Endothelial cell of umbilical vein (primary cell): ENCODE measurements at regions not wholly inside any gene's neighbourhood (a gene's known extent, or its start where the extent isn't known, plus 50 kb on each side); places are given as distances from the start of the nearest gene placed in this dataset.

Experiments
- BruUV-seq: library from RNA; stranded (reverse); fragments of 400-500 nt; replicated peaks from 2 replicates; lab custom pipeline; 2021; lab: Mats Ljungman, UMichigan
- CTCF ChIA-PET: fragments of 300-600, 350-600 bp; sonication (Branson Sonifier 250); formaldehyde crosslinking; loops from one replicate; lab custom pipeline; 2021; ENCODE audit warnings: antibody characterized with exemption, inconsistent platforms; lab: Charles Lee
- POLR2A ChIA-PET: fragments of 300-600, 350-600 bp; sonication (Branson Sonifier 250); formaldehyde crosslinking; loops from one replicate; lab custom pipeline; 2021; ENCODE audit warnings: antibody characterized with exemption, inconsistent platforms; lab: Charles Lee
- DNase-seq: peaks from one replicate; pipeline ENCODE4 v3.0.0-alpha.2; 2011; ENCODE audit warnings: low read depth, low spot score
- FAIRE-seq: peaks from 2 replicates; lab custom pipeline; 2011; peaks lifted over from hg19 to GRCh38; lab: Jason Lieb, UNC
- H2AFZ ChIP-seq: 2 replicates; pipeline ENCODE4 v1.6.0; 2012; ENCODE audit warnings: low read depth, low read length, control low read depth, inconsistent platforms
- H3K27ac ChIP-seq: 2 replicates; pipeline ENCODE4 v1.5.1; 2011; ENCODE audit warnings: low read depth, mild to moderate bottlenecking, control low read depth, low read length, moderate library complexity; ENCODE audit not compliant: insufficient read depth
- H3K27me3 ChIP-seq, 2 experiments: 2 replicates each; pipeline versions ENCODE4 v1.6.0 to v1.6.1; 2011; ENCODE audit warnings: low read length in 2 of 2, mixed read lengths in 1 of 2; ENCODE audit not compliant: control insufficient read depth in 2 of 2, insufficient read depth in 2 of 2
- H3K36me3 ChIP-seq, 2 experiments: 2 replicates in 1 of 2; 3 replicates in 1 of 2; pipeline ENCODE4 v1.5.1; 2011; ENCODE audit warnings: low read length in 2 of 2, mild to moderate bottlenecking in 1 of 2, moderate library complexity in 1 of 2; ENCODE audit not compliant: control insufficient read depth in 2 of 2, insufficient read depth in 2 of 2; ENCODE audit errors: extremely low read depth in 1 of 2
- H3K4me1 ChIP-seq: 3 replicates; pipeline ENCODE4 v1.5.1; 2011; ENCODE audit warnings: mild to moderate bottlenecking, low read length; ENCODE audit not compliant: control insufficient read depth, insufficient read depth; ENCODE audit errors: extremely low read depth
- H3K4me2 ChIP-seq: 2 replicates; pipeline ENCODE4 v1.6.1; 2011; ENCODE audit warnings: low read length, control low read depth, mixed read lengths; ENCODE audit not compliant: insufficient read depth
- H3K4me3 ChIP-seq, 3 experiments: fragments of 200-600 bp in 1 of 3; sonication (generic), shearing (Covaris generic) in 1 of 3; replicated peaks in 1 of 3; 2 replicates each; pipeline ENCODE4 v1.5.1; 2011 to 2016; ENCODE audit warnings: control low read depth in 3 of 3, low read length in 3 of 3, mild to moderate bottlenecking in 2 of 3, inconsistent platforms in 1 of 3, low read depth in 1 of 3, moderate library complexity in 1 of 3; ENCODE audit not compliant: insufficient read depth in 1 of 3
- H3K79me2 ChIP-seq: 2 replicates; pipeline ENCODE4 v1.6.0; 2012; ENCODE audit warnings: low read length, inconsistent platforms; ENCODE audit not compliant: control insufficient read depth, insufficient read depth
- H3K9ac ChIP-seq: replicated peaks from 2 replicates; pipeline ENCODE3; 2011; ENCODE audit warnings: low read length, control low read depth; ENCODE audit not compliant: insufficient read depth; ENCODE audit errors: extremely low read depth
- H3K9me1 ChIP-seq: replicated peaks from 3 replicates; pipeline ENCODE4 v1.6.0; 2011; ENCODE audit warnings: mild to moderate bottlenecking, low read length; ENCODE audit not compliant: control insufficient read depth, insufficient read depth; ENCODE audit errors: extremely low read depth
- H3K9me3 ChIP-seq: replicated peaks from 2 replicates; pipeline ENCODE4 v1.5.1; 2012; ENCODE audit warnings: low read length, inconsistent platforms; ENCODE audit not compliant: control insufficient read depth, insufficient read depth
- H4K20me1 ChIP-seq: replicated peaks from 2 replicates; pipeline ENCODE3; 2011; ENCODE audit warnings: mild to moderate bottlenecking, low read length; ENCODE audit not compliant: control insufficient read depth, insufficient read depth; ENCODE audit errors: extremely low read depth
- CTCF ChIP-seq, 2 donors: IDR thresholded peaks; 1 replicate in 1 of 2; 2 replicates in 1 of 2; pipeline ENCODE4 v1.5.1; 2011; ENCODE audit warnings: low read length in 2 of 2, mild to moderate bottlenecking in 2 of 2, moderate library complexity in 2 of 2, control low read depth in 1 of 2, inconsistent platforms in 1 of 2, low read depth in 1 of 2; ENCODE audit not compliant: insufficient read depth in 1 of 2; ENCODE audit errors: extremely low read depth in 1 of 2
- EZH2 ChIP-seq: IDR thresholded peaks from 2 replicates; pipeline ENCODE4 v1.6.1; 2012; ENCODE audit warnings: borderline replicate concordance, low read depth, mild to moderate bottlenecking, moderate library complexity, low read length, inconsistent platforms; ENCODE audit not compliant: severe bottlenecking
- FOS ChIP-seq: IDR thresholded peaks from 2 replicates; pipeline ENCODE4 v1.6.1; 2011; ENCODE audit warnings: mild to moderate bottlenecking, low read length, moderate library complexity, borderline replicate concordance; ENCODE audit not compliant: insufficient read depth
- GATA2 ChIP-seq: IDR thresholded peaks from 2 replicates; pipeline ENCODE4 v1.7.0; 2011; ENCODE audit warnings: low read depth, mild to moderate bottlenecking, moderate library complexity, mixed read lengths, low read length; ENCODE audit not compliant: insufficient read length, insufficient read depth
- JUN ChIP-seq: IDR thresholded peaks from 2 replicates; pipeline ENCODE4 v1.6.1; 2011; ENCODE audit warnings: borderline replicate concordance, low read depth; ENCODE audit not compliant: insufficient read length, insufficient read depth
- MAX ChIP-seq: IDR thresholded peaks from 2 replicates; pipeline ENCODE4 v1.6.1; 2011; ENCODE audit not compliant: insufficient read depth, insufficient read length
- MYC ChIP-seq: IDR thresholded peaks from one replicate; pipeline ENCODE4 v1.6.1; 2011; ENCODE audit warnings: mild to moderate bottlenecking, low read depth, low read length
- POLR2A ChIP-seq: IDR thresholded peaks from 2 replicates; pipeline ENCODE4 v1.6.1; 2012; ENCODE audit warnings: low read depth, mild to moderate bottlenecking, control low read depth, low read length
- POLR2AphosphoS5 ChIP-seq: IDR thresholded peaks from 2 replicates; pipeline ENCODE4 v1.6.1; 2012; ENCODE audit warnings: low read depth, mild to moderate bottlenecking, control low read depth, low read length, moderate library complexity; ENCODE audit not compliant: insufficient read depth
- dilution Hi-C: fragments of 300-500 bp; cut with MboI; formaldehyde crosslinking; loops from one replicate; pipeline ENCODE4 v1.15.0; 2019; ENCODE audit warnings: low sequenced_read_pairs; ENCODE audit not compliant: extremely low pct_ligation_motif_present
- intact Hi-C: fragments of 100-400 bp; cut with micrococcal nuclease; formaldehyde crosslinking; loops from one replicate; pipeline ENCODE4 v1.10.0; 2022

- CTCF ChIA-PET, result interaction anchor here (0.7 to 5.5 kb wide), 16 partner anchors 8 to 578 kb away, joined by 3 to 111 read pairs (median 4); partner anchors contain the start of gene NUAK1
- intact Hi-C loops, result loop anchor here (1.0 to 5.0 kb wide), 4 partner anchors 34 to 520 kb away; no protein-coding TSS in a partner anchor
- no TSS peak for BruUV-seq
Measured at GRCh38 chr12:105704787-105705186, 374.3 kb downstream of the C12orf75 start.

More at GRCh38 chr12:105704787-105705186, 374.3 kb downstream of the C12orf75 start:
- DNase-seq (no peak), FAIRE-seq (no peak)
- dilution Hi-C loops, result no loop called here
- no peak overlapping the region for H3K4me3 ChIP-seq
- H3K27me3 ChIP-seq, result no peaks in the 10 kb centered on the region
- H3K9me1 ChIP-seq, result no peaks in the 10 kb centered on the region
- no peak overlapping the region for H3K4me2 ChIP-seq
- peaks cover 9% of the 10 kb centered on the region for H3K4me1 ChIP-seq
- POLR2A ChIA-PET, result no interaction called here
- no peak for TF ChIP-seq FOS
- TF ChIP-seq MAX, result no peak
- no peak for TF ChIP-seq POLR2AphosphoS5
- no peak for TF ChIP-seq MYC
- TF ChIP-seq JUN, result no peak
- no peak for TF ChIP-seq CTCF (IDR thresholded peaks at IDR 0.05; ENCODE audit: extremely low read depth in 1 of 2, insufficient read depth in 1 of 2, low read depth in 1 of 2, low read length in 2 of 2)
- TF ChIP-seq POLR2A, result no peak
- TF ChIP-seq EZH2, result no peak
- no peak for TF ChIP-seq GATA2
- no peaks in the 10 kb centered on the region for H3K79me2 ChIP-seq
- no peaks in the 10 kb centered on the region for H4K20me1 ChIP-seq
- no peaks in the 10 kb centered on the region for H3K36me3 ChIP-seq
- H3K9me3 ChIP-seq, result no peaks in the 10 kb centered on the region
- H2AFZ ChIP-seq, result no peak overlapping the region
- H3K9ac ChIP-seq, result no peak overlapping the region
- H3K27ac ChIP-seq, result no peak overlapping the region
